ENCODE measurements at regions not wholly inside any gene's neighbourhood (a gene's known extent, or its start where the extent isn't known, plus 50 kb on each side); places are given as distances from the start of the nearest gene placed in this dataset.

GRCh38 chr17:12282056-12282455, 261.4 kb downstream of the MAP2K4 start:
- Histone ChIP-seq H3K14ac (ENCODE audit: low read length) (no peak overlapping the region), H2BK5ac (ENCODE audit: low read depth, low read length, poor library complexity) (no peak overlapping the region), H3K36me3 (ENCODE audit: control insufficient read depth in 1 of 2, insufficient read depth in 2 of 2, low read length in 2 of 2) (no peaks in the 10 kb centered on the region), H3K4me1 (ENCODE audit: control insufficient read depth in 1 of 2, insufficient read depth in 2 of 2, low read length in 2 of 2) (no peaks in the 10 kb centered on the region), H3K79me1 (ENCODE audit: low read length) (no peaks in the 10 kb centered on the region), H2BK120ac (ENCODE audit: insufficient read depth, low read length, poor library complexity) (no peak overlapping the region), H3K9me3 (ENCODE audit: insufficient read depth, low read depth, low read length) (no peaks in the 10 kb centered on the region), H4K8ac (ENCODE audit: low read depth, low read length) (no peak overlapping the region), H2AK5ac (ENCODE audit: low read length) (no peak overlapping the region), H3K27me3 (ENCODE audit: insufficient read depth, low read length) (no peaks in the 10 kb centered on the region), H3K27ac (ENCODE audit: low read depth, low read length) (no peak overlapping the region), H3K79me2 (ENCODE audit: control insufficient read depth, insufficient read depth, low read length, poor library complexity) (no peaks in the 10 kb centered on the region), H4K91ac (ENCODE audit: low read depth, low read length) (no peak overlapping the region), H2AFZ (ENCODE audit: insufficient read depth, low read length, poor library complexity) (no peak overlapping the region), H3K4ac (ENCODE audit: low read depth, low read length) (no peak overlapping the region), H3K18ac (ENCODE audit: low read length) (no peak overlapping the region), H3K4me3 (ENCODE audit: low read depth, low read length) (no peak overlapping the region), H3K9ac (ENCODE audit: low read length) (no peak overlapping the region), H3K23ac (ENCODE audit: low read length) (no peak overlapping the region), H3K4me2 (ENCODE audit: low read length) (no peak overlapping the region), H4K12ac (ENCODE audit: low read depth, low read length) (no peak overlapping the region), H2BK12ac (ENCODE audit: low read length) (no peak overlapping the region)
- DNase-seq = no peak
- no CpG with 5 or more reads among the region's 1 CpG for WGBS (ENCODE audit: extremely low coverage, insufficient coverage, insufficient read length)

- no peak overlapping the region for H3K27ac ChIP-seq (ENCODE audit: low read depth, low read length)
- H3K36me3 ChIP-seq (ENCODE audit: control insufficient read depth in 1 of 2, insufficient read depth in 2 of 2, low read length in 2 of 2) = no peaks in the 10 kb centered on the region
- no peak overlapping the region for H3K18ac ChIP-seq (ENCODE audit: low read length)
- H2AFZ ChIP-seq (ENCODE audit: insufficient read depth, low read length, poor library complexity) = no peak overlapping the region
- H2BK120ac ChIP-seq (ENCODE audit: insufficient read depth, low read length, poor library complexity) = no peak overlapping the region
- H4K12ac ChIP-seq (ENCODE audit: low read depth, low read length) = no peak overlapping the region
- H3K9me3 ChIP-seq (ENCODE audit: insufficient read depth, low read depth, low read length) = no peaks in the 10 kb centered on the region
- H3K4me3 ChIP-seq (ENCODE audit: low read depth, low read length) = no peak overlapping the region
- no peak overlapping the region for H3K4ac ChIP-seq (ENCODE audit: low read depth, low read length)
- no peaks in the 10 kb centered on the region for H3K27me3 ChIP-seq (ENCODE audit: insufficient read depth, low read length)
- no peak overlapping the region for H3K4me2 ChIP-seq (ENCODE audit: low read length)
- no peaks in the 10 kb centered on the region for H3K4me1 ChIP-seq (ENCODE audit: control insufficient read depth in 1 of 2, insufficient read depth in 2 of 2, low read length in 2 of 2)
- H3K14ac ChIP-seq (ENCODE audit: low read length) = no peak overlapping the region
- no peak overlapping the region for H4K91ac ChIP-seq (ENCODE audit: low read depth, low read length)
- WGBS (ENCODE audit: extremely low coverage, insufficient coverage, insufficient read length) = no CpG with 5 or more reads among the region's 2 CpGs
- no peak overlapping the region for H4K8ac ChIP-seq (ENCODE audit: low read depth, low read length)
- H2BK12ac ChIP-seq (ENCODE audit: low read length) = no peak overlapping the region
- H3K9ac ChIP-seq (ENCODE audit: low read length) = no peak overlapping the region
- H3K79me1 ChIP-seq (ENCODE audit: low read length) = no peaks in the 10 kb centered on the region
- no peak for DNase-seq
- no peak overlapping the region for H3K23ac ChIP-seq (ENCODE audit: low read length)
- no peaks in the 10 kb centered on the region for H3K79me2 ChIP-seq (ENCODE audit: control insufficient read depth, insufficient read depth, low read length, poor library complexity)
- H2BK5ac ChIP-seq (ENCODE audit: low read depth, low read length, poor library complexity) = no peak overlapping the region
- H2AK5ac ChIP-seq (ENCODE audit: low read length) = no peak overlapping the region
These were observed 267.3 kb downstream of the MAP2K4 start for GRCh38 chr17:12287953-12288352.

GRCh38 chr17:12290207-12290606, 269.5 kb downstream of the MAP2K4 start:
- no peak overlapping the region for H3K4me3 ChIP-seq (ENCODE audit: low read depth, low read length)
- WGBS (ENCODE audit: extremely low coverage, insufficient coverage, insufficient read length) = no CpG with 5 or more reads among the region's 6 CpGs
- no peak overlapping the region for H2AFZ ChIP-seq (ENCODE audit: insufficient read depth, low read length, poor library complexity)
- no peak overlapping the region for H4K91ac ChIP-seq (ENCODE audit: low read depth, low read length)
- H2AK5ac ChIP-seq (ENCODE audit: low read length) = no peak overlapping the region
- H3K9ac ChIP-seq (ENCODE audit: low read length) = no peak overlapping the region
- no peak for DNase-seq
- H3K79me2 ChIP-seq (ENCODE audit: control insufficient read depth, insufficient read depth, low read length, poor library complexity) = no peaks in the 10 kb centered on the region
- no peaks in the 10 kb centered on the region for H3K4me1 ChIP-seq (ENCODE audit: control insufficient read depth in 1 of 2, insufficient read depth in 2 of 2, low read length in 2 of 2)
- H3K27me3 ChIP-seq (ENCODE audit: insufficient read depth, low read length) = no peaks in the 10 kb centered on the region
- no peaks in the 10 kb centered on the region for H3K9me3 ChIP-seq (ENCODE audit: insufficient read depth, low read depth, low read length)
- H2BK5ac ChIP-seq (ENCODE audit: low read depth, low read length, poor library complexity) = no peak overlapping the region
- no peak overlapping the region for H4K8ac ChIP-seq (ENCODE audit: low read depth, low read length)
- H2BK12ac ChIP-seq (ENCODE audit: low read length) = no peak overlapping the region
- no peak overlapping the region for H2BK120ac ChIP-seq (ENCODE audit: insufficient read depth, low read length, poor library complexity)
- no peak overlapping the region for H3K18ac ChIP-seq (ENCODE audit: low read length)
- no peak overlapping the region for H3K4me2 ChIP-seq (ENCODE audit: low read length)
- H3K14ac ChIP-seq (ENCODE audit: low read length) = no peak overlapping the region
- H4K12ac ChIP-seq (ENCODE audit: low read depth, low read length) = no peak overlapping the region
- no peak overlapping the region for H3K4ac ChIP-seq (ENCODE audit: low read depth, low read length)
- no peaks in the 10 kb centered on the region for H3K36me3 ChIP-seq (ENCODE audit: control insufficient read depth in 1 of 2, insufficient read depth in 2 of 2, low read length in 2 of 2)
- no peak overlapping the region for H3K27ac ChIP-seq (ENCODE audit: low read depth, low read length)
- no peak overlapping the region for H3K23ac ChIP-seq (ENCODE audit: low read length)
- no peaks in the 10 kb centered on the region for H3K79me1 ChIP-seq (ENCODE audit: low read length)

- Histone ChIP-seq H3K79me1 (ENCODE audit: low read length) (no peaks in the 10 kb centered on the region), H3K9me3 (ENCODE audit: insufficient read depth, low read depth, low read length) (no peaks in the 10 kb centered on the region), H4K12ac (ENCODE audit: low read depth, low read length) (no peak overlapping the region), H2AFZ (ENCODE audit: insufficient read depth, low read length, poor library complexity) (no peak overlapping the region), H3K27ac (ENCODE audit: low read depth, low read length) (no peak overlapping the region), H4K8ac (ENCODE audit: low read depth, low read length) (no peak overlapping the region), H3K36me3 (ENCODE audit: control insufficient read depth in 1 of 2, insufficient read depth in 2 of 2, low read length in 2 of 2) (no peaks in the 10 kb centered on the region), H2BK12ac (ENCODE audit: low read length) (no peak overlapping the region), H2BK5ac (ENCODE audit: low read depth, low read length, poor library complexity) (no peak overlapping the region), H3K79me2 (ENCODE audit: control insufficient read depth, insufficient read depth, low read length, poor library complexity) (no peaks in the 10 kb centered on the region), H3K18ac (ENCODE audit: low read length) (no peak overlapping the region), H3K4me2 (ENCODE audit: low read length) (peak overlapping the region; percentile 15), H3K23ac (ENCODE audit: low read length) (no peak overlapping the region), H3K9ac (ENCODE audit: low read length) (no peak overlapping the region), H3K14ac (ENCODE audit: low read length) (no peak overlapping the region), H3K4me1 (ENCODE audit: control insufficient read depth in 1 of 2, insufficient read depth in 2 of 2, low read length in 2 of 2) (peaks cover 0 to 2% of the 10 kb centered on the region in 2 experiments), H2AK5ac (ENCODE audit: low read length) (no peak overlapping the region), H2BK120ac (ENCODE audit: insufficient read depth, low read length, poor library complexity) (no peak overlapping the region), H4K91ac (ENCODE audit: low read depth, low read length) (no peak overlapping the region), H3K4ac (ENCODE audit: low read depth, low read length) (no peak overlapping the region), H3K4me3 (ENCODE audit: low read depth, low read length) (no peak overlapping the region), H3K27me3 (ENCODE audit: insufficient read depth, low read length) (no peaks in the 10 kb centered on the region)
- DNase-seq = no peak
- WGBS (ENCODE audit: extremely low coverage, insufficient coverage, insufficient read length) = no CpG with 5 or more reads among the region's 5 CpGs
These were observed 275.5 kb downstream of the MAP2K4 start for GRCh38 chr17:12296209-12296625.
